HFF-Myc (cell line): ENCODE measurements at regions not wholly inside any gene's neighbourhood (a gene's known extent, or its start where the extent isn't known, plus 50 kb on each side); places are given as distances from the start of the nearest gene placed in this dataset.
A peak's percentile ranks its signal among the peaks of the same experiment; 100 is the strongest.
"Not testable (repeated sequence)": the region's sequence is repeated elsewhere in the genome, so short reads cannot be mapped to it uniquely, and the experiment has no call there.

ENCODE experiments used
- DNase-seq: peaks from one replicate; pipeline ENCODE4 v3.0.0-alpha.2; 2011; ENCODE audit warnings: low read depth; ENCODE audit errors: extremely low read depth
- H3K4me3 ChIP-seq: replicated peaks from 2 replicates; pipeline ENCODE4 v1.5.1; 2011; ENCODE audit warnings: low read depth, mild to moderate bottlenecking, control low read depth, low read length

GRCh38 chr2:87484363-87484762 is 263.5 kb upstream of the PLGLB2 start:
- not testable (repeated sequence) for H3K4me3 ChIP-seq, DNase-seq

GRCh38 chr2:87485455-87485854 is 262.4 kb upstream of the PLGLB2 start:
- not testable (repeated sequence) for H3K4me3 ChIP-seq, DNase-seq

GRCh38 chr2:87485884-87486283 is 262.0 kb upstream of the PLGLB2 start:
- DNase-seq, H3K4me3 ChIP-seq: not testable (repeated sequence)

GRCh38 chr2:87486413-87486812 is 261.5 kb upstream of the PLGLB2 start:
- not testable (repeated sequence) for H3K4me3 ChIP-seq, DNase-seq

- not testable (repeated sequence) for H3K4me3 ChIP-seq, DNase-seq
Observed at GRCh38 chr2:87488021-87488420, 259.9 kb upstream of the PLGLB2 start.

GRCh38 chr2:87488991-87489390 is 258.9 kb upstream of the PLGLB2 start:
- H3K4me3 ChIP-seq, DNase-seq: not testable (repeated sequence)

- not testable (repeated sequence) for H3K4me3 ChIP-seq, DNase-seq
Observed at GRCh38 chr2:87494846-87495245, 253.0 kb upstream of the PLGLB2 start.

- H3K4me3 ChIP-seq, DNase-seq: not testable (repeated sequence)
Observed at GRCh38 chr2:87495455-87495854, 252.4 kb upstream of the PLGLB2 start.

- DNase-seq = peak; percentile 16
Observed at GRCh38 chr2:87496036-87497006, 251.6 kb upstream of the PLGLB2 start.

GRCh38 chr2:87497135-87497534 is 250.8 kb upstream of the PLGLB2 start:
- DNase-seq, H3K4me3 ChIP-seq: not testable (repeated sequence)

More at GRCh38 chr2:87496036-87497006, 251.6 kb upstream of the PLGLB2 start:
- not testable (repeated sequence) for H3K4me3 ChIP-seq

GRCh38 chr2:87497700-87498099 is 250.2 kb upstream of the PLGLB2 start:
- H3K4me3 ChIP-seq, DNase-seq: not testable (repeated sequence)

- not testable (repeated sequence) for DNase-seq, H3K4me3 ChIP-seq
Observed at GRCh38 chr2:87498169-87498853, 249.6 kb upstream of the PLGLB2 start.

GRCh38 chr2:87498854-87499238 is 249.0 kb upstream of the PLGLB2 start:
- H3K4me3 ChIP-seq, DNase-seq: not testable (repeated sequence)

GRCh38 chr2:87499860-87500259 is 248.0 kb upstream of the PLGLB2 start:
- H3K4me3 ChIP-seq = not testable (repeated sequence)

GRCh38 chr2:87500421-87500820 is 247.5 kb upstream of the PLGLB2 start:
- DNase-seq, H3K4me3 ChIP-seq: not testable (repeated sequence)

More at GRCh38 chr2:87499860-87500259, 248.0 kb upstream of the PLGLB2 start:
- DNase-seq = not testable (repeated sequence)

GRCh38 chr2:87500951-87501350 is 246.9 kb upstream of the PLGLB2 start:
- not testable (repeated sequence) for DNase-seq, H3K4me3 ChIP-seq

- H3K4me3 ChIP-seq, DNase-seq: not testable (repeated sequence)
Observed at GRCh38 chr2:87502948-87503347, 244.9 kb upstream of the PLGLB2 start.

- not testable (repeated sequence) for DNase-seq, H3K4me3 ChIP-seq
Observed at GRCh38 chr2:87505239-87505638, 242.6 kb upstream of the PLGLB2 start.

GRCh38 chr2:87505909-87506308 is 242.0 kb upstream of the PLGLB2 start:
- H3K4me3 ChIP-seq, DNase-seq: not testable (repeated sequence)
